Pancreas (tissue), 10 donors: ENCODE measurements at regions not wholly inside any gene's neighbourhood (a gene's known extent, or its start where the extent isn't known, plus 50 kb on each side); places are given as distances from the start of the nearest gene placed in this dataset.

Experiments
- ATAC-seq, 4 donors: fragments of 200-7000 bp; cut with Tn5 transposase; one replicate each; pipeline versions ENCODE4 v1.8.0 to v1.9.1; 2020; ENCODE audit warnings: mild to moderate bottlenecking in 4 of 4, moderate library complexity in 4 of 4
- DNase-seq, 6 donors: peaks; one replicate each; pipeline ENCODE4 v3.0.0-alpha.2; 2020
- FAIRE-seq: peaks from 2 replicates; lab custom pipeline; 2012; peaks lifted over from hg19 to GRCh38; lab: Jason Lieb, UNC
- H3K27ac ChIP-seq, 4 donors: fragments of 200-600 bp; sonication (generic); 1 replicate in 3 of 4; 2 replicates in 1 of 4; pipeline versions ENCODE4 v1.5.0 to v1.8.0; 2020
- H3K27me3 ChIP-seq, 4 donors: fragments of 200-600 bp; one replicate each; pipeline ENCODE4 v1.8.0; 2021
- H3K36me3 ChIP-seq, 3 donors: fragments of 200-600 bp; sonication (generic) in 1 of 3; one replicate each; pipeline versions ENCODE4 v1.5.0 to v1.8.0; 2020 to 2021
- H3K4me1 ChIP-seq, 3 donors: fragments of 200-600 bp; one replicate each; pipeline ENCODE4 v1.8.0; 2021
- H3K4me3 ChIP-seq, 4 donors: fragments of 200-600 bp; sonication (generic) in 2 of 4; one replicate each; pipeline versions ENCODE4 v1.5.0 to v1.8.0; 2020 to 2021
- H3K9me3 ChIP-seq, 4 donors: fragments of 200-600 bp; one replicate each; pipeline ENCODE4 v1.8.0; 2021
- WGBS, 2 donors: extraction: QIAGEN DNeasy Blood & Tissue Kit; methylation state at CpG; one replicate each; pipeline ENCODE4 v1.1.7; 2013; 5-methylcytosine and 5-hydroxymethylcytosine counted together
- intact Hi-C, 3 donors: fragments of 100-400 bp; cut with DNase I; formaldehyde crosslinking; loops; one replicate each; pipeline versions ENCODE4 v1.11.1 to v1.14.2; 2022
- TF ChIP-seq, protein P1 (sequence below), 4 donors: fragments of 200-600 bp; sonication (generic) in 3 of 4; IDR thresholded peaks; one replicate each; pipeline versions ENCODE4 v1.5.0 to v1.8.0; 2021; ENCODE audit warnings: antibody characterized with exemption in 4 of 4
- donor health status: healthy with polysubstance abuse.
- donor health status: DM: no; HTN: no; CAD: no; lungs with moderate emphysema.
- donor health status: DM: no; HTN: no; CAD: no.
- donor health status: control.
- donor health status: control.
- donor health status: Bipolar disorder and iron deficiency.
- donor health status: DM: yes; HTN: yes; CAD: no.
- donor health status: DM: no; HTN: no; CAD: no.
- donor health status: DM: no; HTN: no; CAD: no.
- donor health status: DM: yes; HTN: yes; CAD: no.

DNA sequence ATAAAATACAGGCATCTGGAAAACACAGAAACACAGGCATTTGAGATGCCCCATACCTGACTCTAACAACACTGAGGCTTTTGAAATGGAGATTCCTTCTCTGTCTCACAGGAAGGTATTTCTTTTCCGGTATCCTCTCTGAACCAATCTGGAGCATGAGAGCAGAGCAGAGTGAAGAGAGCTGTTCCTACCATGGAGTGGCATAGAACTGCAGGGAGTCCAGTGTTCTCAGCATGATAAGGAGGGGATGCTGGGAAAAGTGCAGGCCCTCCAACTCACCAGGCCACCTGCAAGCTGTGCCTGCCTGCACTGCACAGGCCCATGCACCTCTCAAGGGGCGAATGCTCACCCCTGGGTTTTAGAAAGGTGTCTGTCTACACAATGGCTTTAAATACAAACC is 89.2 kb downstream of the FOXA2 start:
- 94 to 97% methylated on average over 2 of the region's 2 CpGs for WGBS, 2 donors
- ATAC-seq, result no peak
- FAIRE-seq, result no peak
- H3K4me1 ChIP-seq, result peaks cover 17 to 22% (median 21%) of the 10 kb centered on the region in 3 donors
- H3K4me3 ChIP-seq, result no peak overlapping the region
- H3K36me3 ChIP-seq, result no peaks in the 10 kb centered on the region
- TF ChIP-seq, protein P1, sequence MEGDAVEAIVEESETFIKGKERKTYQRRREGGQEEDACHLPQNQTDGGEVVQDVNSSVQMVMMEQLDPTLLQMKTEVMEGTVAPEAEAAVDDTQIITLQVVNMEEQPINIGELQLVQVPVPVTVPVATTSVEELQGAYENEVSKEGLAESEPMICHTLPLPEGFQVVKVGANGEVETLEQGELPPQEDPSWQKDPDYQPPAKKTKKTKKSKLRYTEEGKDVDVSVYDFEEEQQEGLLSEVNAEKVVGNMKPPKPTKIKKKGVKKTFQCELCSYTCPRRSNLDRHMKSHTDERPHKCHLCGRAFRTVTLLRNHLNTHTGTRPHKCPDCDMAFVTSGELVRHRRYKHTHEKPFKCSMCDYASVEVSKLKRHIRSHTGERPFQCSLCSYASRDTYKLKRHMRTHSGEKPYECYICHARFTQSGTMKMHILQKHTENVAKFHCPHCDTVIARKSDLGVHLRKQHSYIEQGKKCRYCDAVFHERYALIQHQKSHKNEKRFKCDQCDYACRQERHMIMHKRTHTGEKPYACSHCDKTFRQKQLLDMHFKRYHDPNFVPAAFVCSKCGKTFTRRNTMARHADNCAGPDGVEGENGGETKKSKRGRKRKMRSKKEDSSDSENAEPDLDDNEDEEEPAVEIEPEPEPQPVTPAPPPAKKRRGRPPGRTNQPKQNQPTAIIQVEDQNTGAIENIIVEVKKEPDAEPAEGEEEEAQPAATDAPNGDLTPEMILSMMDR (IDR thresholded peaks at IDR 0.05), result no peak
- H3K9me3 ChIP-seq, result no peaks in the 10 kb centered on the region
- intact Hi-C loops, result no loop called here
- H3K27me3 ChIP-seq, result no peaks in the 10 kb centered on the region
- no peak for DNase-seq
- no peak overlapping the region for H3K27ac ChIP-seq

DNA sequence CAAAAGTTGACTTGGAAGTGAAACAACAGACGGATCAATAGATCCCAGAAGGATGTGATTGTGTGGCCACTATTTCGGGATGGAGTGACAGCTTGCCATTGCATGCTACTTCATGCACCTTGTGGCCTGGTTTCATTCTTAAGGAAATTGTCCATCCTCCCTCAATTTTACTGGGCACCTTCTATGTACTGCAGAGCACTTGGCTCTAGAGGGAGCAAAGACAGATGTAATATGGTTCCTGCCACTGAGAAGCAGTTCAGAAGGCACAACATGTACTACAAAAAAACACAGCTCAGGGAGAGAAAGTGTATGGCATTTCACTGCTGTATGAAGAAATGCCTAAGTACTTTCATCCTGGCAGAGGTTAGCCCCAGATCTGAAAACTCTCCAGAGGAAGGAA is 91.9 kb downstream of the FOXA2 start:
- DNase-seq, result no peak
- H3K4me3 ChIP-seq, result no peak overlapping the region
- no peaks in the 10 kb centered on the region for H3K27me3 ChIP-seq
- no peak for ATAC-seq
- no peaks in the 10 kb centered on the region for H3K36me3 ChIP-seq
- TF ChIP-seq, protein P1 (IDR thresholded peaks at IDR 0.05), result no peak
- H3K27ac ChIP-seq, result no peak overlapping the region
- intact Hi-C loops, result loop anchor here in 1 of 3 donors (5.0 kb wide), 1 partner anchor 85 kb away; no protein-coding TSS in a partner anchor
- H3K4me1 ChIP-seq, result peaks cover 32 to 43% (median 38%) of the 10 kb centered on the region in 3 donors
- H3K9me3 ChIP-seq, result no peaks in the 10 kb centered on the region
- WGBS, 2 donors, result 39 to 42% methylated on average over 2 of the region's 2 CpGs
- FAIRE-seq, result no peak

DNA sequence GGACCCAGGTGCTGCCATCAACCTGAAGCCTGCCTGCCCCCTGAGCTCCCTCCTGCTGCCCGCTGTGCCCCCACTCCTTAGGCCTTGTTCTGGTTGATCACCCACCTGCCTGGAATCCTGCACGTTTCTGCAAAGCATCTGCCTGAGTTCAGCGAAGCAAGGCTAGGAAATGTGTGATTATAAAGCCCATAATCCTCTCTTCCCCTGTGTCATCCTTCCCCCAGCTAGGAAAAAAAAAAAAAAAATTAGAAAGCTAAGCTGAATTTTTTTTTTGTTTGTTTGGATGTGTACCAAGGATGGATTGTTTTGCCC is 93.2 kb downstream of the FOXA2 start:
- H3K4me1 ChIP-seq, result peaks cover 32 to 43% (median 38%) of the 10 kb centered on the region in 3 donors
- TF ChIP-seq, protein P1 (IDR thresholded peaks at IDR 0.05), result no peak
- H3K9me3 ChIP-seq, result no peaks in the 10 kb centered on the region
- ATAC-seq (peak in 2 of 4 donors; percentile 4 to 17), DNase-seq (no peak), FAIRE-seq (no peak)
- H3K36me3 ChIP-seq, result no peaks in the 10 kb centered on the region
- intact Hi-C loops, result loop anchor here in 1 of 3 donors (5.0 kb wide), 1 partner anchor 86 kb away; no protein-coding TSS in a partner anchor
- 6 to 9% methylated on average over 3 of the region's 3 CpGs for WGBS, 2 donors
- peak overlapping the region; percentile 85 to 96 (median 96) for H3K27ac ChIP-seq
- H3K27me3 ChIP-seq, result no peaks in the 10 kb centered on the region
- no peak overlapping the region for H3K4me3 ChIP-seq

DNA sequence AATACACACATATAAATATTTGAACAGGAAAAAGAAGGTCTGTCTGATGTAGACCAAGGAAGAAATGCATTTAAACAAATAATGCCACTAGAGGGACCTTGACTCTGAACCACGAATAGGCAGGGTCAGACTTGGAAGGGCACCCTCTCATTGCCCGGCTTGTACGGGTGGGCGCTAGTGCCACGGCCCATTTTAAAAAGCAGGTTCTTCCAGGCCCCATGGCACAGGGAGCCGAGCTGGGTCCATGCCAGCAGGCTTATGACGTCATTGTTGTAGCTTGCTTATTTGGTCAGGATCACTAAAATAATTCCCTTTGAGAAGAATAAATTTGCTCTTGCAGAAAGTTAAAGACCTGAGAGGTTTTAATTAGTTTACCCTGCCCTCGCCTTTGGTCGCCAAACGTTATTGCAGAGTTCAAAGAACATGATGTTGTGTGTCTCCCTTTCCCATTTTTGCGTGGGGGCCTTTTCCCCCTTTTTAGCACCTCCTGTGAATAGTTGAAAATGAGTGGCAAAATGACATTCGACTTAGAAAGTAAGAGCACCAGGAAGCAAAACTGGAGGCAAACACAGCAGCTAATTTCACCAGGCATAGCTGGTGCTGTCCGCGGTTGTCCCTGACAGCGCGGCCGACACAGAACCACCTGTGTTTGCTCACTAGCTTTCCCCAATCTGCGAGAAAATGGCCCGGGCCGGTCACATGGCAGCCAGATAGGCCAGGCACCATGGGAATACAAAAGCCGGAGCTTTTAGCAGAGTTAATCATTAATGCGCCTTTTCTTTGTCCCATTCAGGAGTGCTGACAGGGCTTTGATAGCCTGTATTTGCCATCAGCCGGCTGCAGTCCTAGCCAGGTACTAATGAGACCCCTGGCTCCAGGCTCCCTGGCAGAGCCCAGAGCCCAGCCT is 93.8 kb downstream of the FOXA2 start:
- H3K36me3 ChIP-seq, result no peaks in the 10 kb centered on the region
- WGBS, 2 donors, result 8 to 14% methylated on average over 23 of the region's 23 CpGs
- no peaks in the 10 kb centered on the region for H3K9me3 ChIP-seq
- peaks cover 32 to 43% (median 38%) of the 10 kb centered on the region in 3 donors for H3K4me1 ChIP-seq
- peak overlapping the region in 2 of 4 donors; percentile 18 to 19 for H3K4me3 ChIP-seq
- intact Hi-C loops, result loop anchor here in 1 of 3 donors (5.0 kb wide), 1 partner anchor 87 kb away; no protein-coding TSS in a partner anchor
- peak; percentile 23 for FAIRE-seq
- TF ChIP-seq, protein P1 (IDR thresholded peaks at IDR 0.05), result no peak
- peak; percentile 89 to 98 (median 96) for DNase-seq
- H3K27me3 ChIP-seq, result no peaks in the 10 kb centered on the region
- ATAC-seq, result peak; percentile 89 to 95 (median 94)
- peak overlapping the region; percentile 85 to 96 (median 96) for H3K27ac ChIP-seq
